Left lobe of liver (tissue), 2 donors: ENCODE measurements at regions not wholly inside any gene's neighbourhood (a gene's known extent, or its start where the extent isn't known, plus 50 kb on each side); places are given as distances from the start of the nearest gene placed in this dataset.
"Not testable (repeated sequence)": the region's sequence is repeated elsewhere in the genome, so short reads cannot be mapped to it uniquely, and the experiment has no call there.

Experiments used
- ATAC-seq: fragments of 200-7000 bp; cut with Tn5 transposase; one replicate; pipeline ENCODE4 v1.9.1; 2020; ENCODE audit warnings: mild to moderate bottlenecking, moderate library complexity
- DNase-seq: peaks from one replicate; pipeline ENCODE4 v3.0.0-alpha.2; 2020; ENCODE audit warnings: low spot score
- donor health status: DM: no; HTN: no; CAD: no; lungs with moderate emphysema.
- donor health status: DM: no; HTN: yes; CAD: no.

GRCh38 chr3:71934520-71935270 lies 149.7 kb upstream of the PROK2 start:
- DNase-seq (no peak), ATAC-seq (no peak)

GRCh38 chr3:71931922-71932321 lies 147.0 kb upstream of the PROK2 start:
- no peak for DNase-seq
- ATAC-seq: no peak

DNA sequence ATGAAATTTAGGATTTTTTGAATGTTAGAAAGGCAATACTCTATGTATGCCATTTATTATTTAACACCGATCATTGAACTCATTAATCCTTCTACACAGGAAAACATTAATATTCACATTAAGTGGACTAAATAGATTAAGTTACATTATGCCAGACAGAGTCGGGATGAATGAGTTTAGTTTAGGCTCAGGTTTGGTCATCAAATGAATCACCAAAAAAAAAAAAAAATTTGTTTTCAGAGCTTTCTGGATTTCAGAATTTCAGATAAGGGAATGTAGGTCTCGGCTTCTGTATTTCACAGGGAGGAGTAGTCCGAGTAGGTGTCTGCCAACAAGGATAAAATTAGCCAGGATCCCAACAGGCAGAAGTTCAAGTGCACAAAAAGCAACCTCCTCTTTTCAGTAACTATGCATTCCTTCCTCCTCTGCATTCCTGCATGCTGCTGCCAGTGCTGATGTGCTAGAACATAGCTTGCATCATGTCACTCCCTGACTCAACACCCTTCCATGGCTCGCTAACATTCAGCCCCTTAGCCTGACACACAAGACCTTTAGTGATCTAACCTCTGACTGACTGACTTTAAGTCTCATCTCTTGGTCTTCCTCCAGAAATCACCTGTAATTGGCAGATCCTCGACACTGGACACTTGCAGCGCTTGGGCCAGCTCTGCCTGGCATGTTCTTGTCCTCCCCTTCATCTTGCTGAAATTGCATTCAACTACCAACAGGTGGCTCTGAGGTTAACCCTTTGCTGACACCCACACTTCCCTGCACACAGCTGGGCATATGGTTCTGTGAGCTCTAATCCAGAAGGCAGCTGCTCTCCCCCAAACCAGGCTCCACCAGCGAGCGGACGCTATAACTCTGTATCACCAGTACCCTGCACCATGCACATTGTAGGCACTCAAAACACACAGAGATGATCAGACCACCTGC lies 145.4 kb upstream of the PROK2 start:
- DNase-seq: no peak
- peak; percentile 31 for ATAC-seq

GRCh38 chr3:71928212-71928611 lies 143.3 kb upstream of the PROK2 start:
- no peak for DNase-seq
- no peak for ATAC-seq

DNA sequence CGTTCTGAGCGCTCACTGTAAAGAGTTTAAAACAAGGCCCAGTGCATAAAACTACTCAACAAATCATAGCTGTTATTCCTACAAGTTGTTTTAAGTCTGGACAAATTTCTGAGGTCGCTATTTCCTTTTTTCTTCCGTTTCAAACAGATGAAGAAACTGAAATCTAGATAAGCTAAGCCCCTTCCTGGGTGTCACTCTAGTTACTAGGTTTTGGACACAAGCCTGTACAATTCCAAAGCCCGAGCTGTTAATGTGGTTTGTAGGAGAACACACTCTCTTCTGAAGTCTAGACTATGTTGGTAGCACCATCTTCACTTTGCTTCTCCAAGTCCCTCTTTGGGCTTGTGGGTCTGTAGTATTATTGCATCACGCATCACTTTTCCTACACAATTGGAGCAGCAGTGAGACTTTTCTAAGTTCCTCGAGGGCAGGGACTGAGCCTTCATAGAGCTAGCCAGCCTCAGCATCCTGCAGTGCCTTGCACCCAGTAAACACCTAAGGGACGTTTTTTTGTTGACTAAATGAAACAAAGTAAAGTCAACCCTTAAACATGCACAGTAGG lies 142.6 kb upstream of the PROK2 start:
- no peak for ATAC-seq
- no peak for DNase-seq

DNA sequence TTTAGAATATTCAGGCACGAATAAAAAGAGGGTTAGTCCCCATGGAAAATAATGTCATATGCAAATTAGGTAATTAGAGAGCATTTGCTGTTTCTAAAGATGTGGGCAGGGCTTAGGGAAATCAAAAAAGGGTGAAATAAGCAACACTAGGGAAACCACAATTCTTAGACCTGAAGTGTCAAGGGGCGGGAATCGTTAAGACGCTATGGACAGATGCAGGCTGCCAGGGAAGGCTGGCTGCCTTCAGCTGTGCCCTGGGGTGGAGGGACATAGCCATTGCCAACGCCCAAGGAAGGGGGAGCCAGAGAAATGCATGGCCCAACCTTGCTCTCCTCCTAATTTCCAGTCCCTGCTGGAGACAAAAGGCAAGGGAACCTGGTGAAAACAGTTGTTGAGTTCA lies 141.7 kb upstream of the PROK2 start:
- no peak for DNase-seq
- ATAC-seq: no peak

DNA sequence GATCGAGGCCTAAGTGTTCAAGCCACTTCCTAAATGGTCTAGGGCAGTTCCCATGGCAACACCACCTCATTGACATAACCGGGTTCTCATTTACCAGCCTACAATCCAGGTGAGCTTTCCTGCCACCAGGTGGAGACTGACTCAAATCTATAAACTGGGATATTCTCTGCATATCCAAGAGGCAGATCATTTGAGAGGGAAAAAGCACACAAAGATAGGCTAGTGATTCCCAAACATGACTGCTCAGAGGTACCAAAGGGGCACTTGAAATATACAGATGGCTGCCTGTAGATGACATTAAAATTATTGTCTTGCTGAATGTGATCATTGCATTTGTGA lies 141.3 kb upstream of the PROK2 start:
- ATAC-seq (peak; percentile 97), DNase-seq (peak; percentile 57)

GRCh38 chr3:71925511-71926261 lies 140.7 kb upstream of the PROK2 start:
- not testable (repeated sequence) for DNase-seq, ATAC-seq

- no peak for ATAC-seq
- DNase-seq: no peak
These were observed 139.8 kb upstream of the PROK2 start for GRCh38 chr3:71924721-71925120.

DNA sequence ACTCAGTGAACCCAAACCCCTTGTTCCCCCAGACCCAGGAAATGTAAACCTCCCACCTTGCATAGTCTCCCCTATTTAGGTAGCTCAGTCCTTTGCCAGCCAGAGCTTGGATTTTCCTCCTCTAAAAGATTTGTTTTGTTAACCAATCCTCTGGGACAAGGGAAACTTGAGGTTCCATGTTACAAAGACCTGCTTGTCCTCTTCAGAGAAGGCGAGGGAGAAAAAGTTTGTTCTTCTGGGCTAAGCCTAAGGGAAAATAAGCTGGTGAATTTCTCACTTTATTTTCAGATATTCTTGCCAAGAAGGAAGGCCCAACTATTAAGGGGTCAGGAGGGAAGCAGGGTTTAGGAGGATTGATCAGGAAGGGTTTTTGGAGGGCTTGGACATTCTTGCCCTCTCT lies 136.1 kb upstream of the PROK2 start:
- no peak for ATAC-seq

GRCh38 chr3:71919572-71919971 lies 134.6 kb upstream of the PROK2 start:
- DNase-seq (no peak), ATAC-seq (no peak)

More for the DNA sequence above, 136.1 kb upstream of the PROK2 start:
- DNase-seq: no peak

DNA sequence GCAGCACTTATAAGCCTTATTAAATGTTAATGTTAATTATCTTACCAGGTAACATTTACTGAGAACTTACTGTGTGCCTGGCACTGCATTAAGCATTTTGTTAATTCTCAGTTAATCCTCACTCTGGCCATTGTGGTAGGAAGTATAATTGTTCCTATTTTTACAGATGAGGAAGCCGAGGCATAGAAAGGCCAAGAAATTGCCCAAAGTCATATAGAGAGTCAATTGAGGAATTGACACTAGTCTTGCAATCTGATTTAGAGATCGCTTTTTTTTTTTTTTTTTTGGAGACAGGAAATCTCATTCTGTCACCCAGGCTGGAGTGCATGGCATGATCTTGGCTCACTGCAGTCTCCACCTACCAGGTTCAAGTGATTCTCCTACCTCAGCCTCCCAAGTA lies 132.6 kb upstream of the PROK2 start:
- ATAC-seq (no peak), DNase-seq (no peak)

DNA sequence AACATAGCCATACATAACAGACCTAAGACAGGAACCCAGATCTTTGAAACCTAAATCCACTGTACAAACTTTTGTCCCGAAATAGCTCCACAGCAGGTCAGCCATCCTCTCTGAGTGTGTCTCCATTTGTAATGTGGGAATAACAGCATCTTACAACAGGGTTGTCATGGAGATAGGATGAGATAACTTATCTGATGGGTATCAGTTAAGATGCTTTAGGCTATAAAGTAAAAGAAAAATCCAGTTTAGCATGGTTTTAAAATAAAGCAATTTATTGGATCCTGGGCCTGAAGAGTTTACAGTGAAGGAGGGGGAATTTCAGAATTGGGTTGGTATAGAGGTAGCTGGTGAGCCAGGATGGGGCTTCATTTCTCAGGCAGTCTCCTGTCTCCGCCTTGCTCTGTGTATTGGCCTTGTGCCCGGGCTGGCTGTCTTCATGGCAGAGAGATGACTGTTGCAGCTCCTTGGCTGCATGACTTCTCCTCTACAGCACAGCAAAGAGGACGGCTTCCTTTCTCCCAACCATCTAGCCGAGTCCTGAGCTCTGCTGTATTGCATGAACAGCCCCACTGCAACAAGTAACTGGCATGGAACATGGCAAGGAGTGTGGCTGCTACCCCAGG lies 131.9 kb upstream of the PROK2 start:
- DNase-seq (no peak), ATAC-seq (no peak)

GRCh38 chr3:71912839-71913495 lies 128.0 kb upstream of the PROK2 start:
- ATAC-seq: no peak

GRCh38 chr3:71910108-71910507 lies 125.2 kb upstream of the PROK2 start:
- ATAC-seq (no peak), DNase-seq (no peak)

More at GRCh38 chr3:71912839-71913495, 128.0 kb upstream of the PROK2 start:
- DNase-seq: no peak

DNA sequence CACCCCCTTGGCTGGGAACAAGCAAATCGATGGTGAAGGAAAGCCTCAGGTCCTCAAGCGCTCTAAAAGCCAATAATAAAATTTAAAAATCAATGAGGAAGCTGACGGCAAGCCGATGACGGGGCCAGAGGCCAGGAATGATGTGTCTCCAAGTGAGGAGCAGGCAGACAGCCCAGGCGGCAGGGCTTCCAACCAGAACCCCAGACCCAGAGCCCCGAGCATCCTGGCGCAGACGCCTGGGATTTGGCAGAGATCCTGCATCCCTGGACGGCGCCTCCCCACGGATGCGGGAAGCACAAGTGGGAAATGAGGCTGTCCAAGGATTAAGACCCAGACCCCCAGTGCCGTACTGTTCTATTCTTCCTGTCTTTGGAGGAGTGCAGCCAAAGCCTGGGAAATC lies 123.0 kb upstream of the PROK2 start:
- ATAC-seq (no peak), DNase-seq (no peak)

DNA sequence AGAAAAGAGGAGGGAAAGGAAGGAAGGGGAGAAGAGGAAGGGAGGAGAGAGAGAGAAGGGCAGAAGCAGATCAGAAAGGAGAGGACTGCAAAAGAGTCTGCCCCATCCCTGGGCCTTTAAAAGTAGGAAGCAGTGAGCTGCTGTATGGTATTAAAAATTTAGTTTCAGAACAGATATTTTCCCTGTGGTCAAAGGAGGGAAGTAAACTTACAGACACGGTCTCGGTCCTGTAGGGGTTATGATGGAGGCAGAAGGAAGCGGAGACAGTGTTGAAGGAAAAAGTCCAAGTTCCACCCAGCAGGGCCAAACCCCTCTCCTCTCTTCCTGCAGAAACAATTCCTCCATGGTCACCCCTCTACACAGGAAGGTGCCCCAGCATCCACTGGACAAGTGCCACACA lies 122.0 kb upstream of the PROK2 start:
- no peak for ATAC-seq
- no peak for DNase-seq

DNA sequence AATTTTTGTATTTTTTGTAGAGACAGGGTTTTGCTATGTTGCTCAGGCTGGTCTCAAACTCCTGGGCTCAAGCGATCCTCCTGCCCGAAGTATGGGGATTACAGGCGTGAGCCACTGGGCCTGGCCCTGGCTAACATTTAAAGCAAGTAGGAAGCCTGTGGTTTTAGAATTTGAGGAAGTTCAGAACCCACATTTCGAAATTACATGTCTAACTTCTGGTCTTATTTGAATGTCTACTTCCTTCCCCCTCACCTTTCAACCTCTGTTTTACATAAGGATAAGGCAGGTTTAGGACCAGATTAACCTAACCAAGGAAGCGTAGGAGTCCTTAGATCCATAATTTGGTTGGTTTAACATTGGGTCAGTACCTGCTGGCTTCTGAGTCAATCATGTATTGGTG lies 120.5 kb upstream of the PROK2 start:
- no peak for ATAC-seq
- no peak for DNase-seq

- ATAC-seq: no peak
- no peak for DNase-seq
These were observed 119.0 kb upstream of the PROK2 start for GRCh38 chr3:71903936-71904335.

DNA sequence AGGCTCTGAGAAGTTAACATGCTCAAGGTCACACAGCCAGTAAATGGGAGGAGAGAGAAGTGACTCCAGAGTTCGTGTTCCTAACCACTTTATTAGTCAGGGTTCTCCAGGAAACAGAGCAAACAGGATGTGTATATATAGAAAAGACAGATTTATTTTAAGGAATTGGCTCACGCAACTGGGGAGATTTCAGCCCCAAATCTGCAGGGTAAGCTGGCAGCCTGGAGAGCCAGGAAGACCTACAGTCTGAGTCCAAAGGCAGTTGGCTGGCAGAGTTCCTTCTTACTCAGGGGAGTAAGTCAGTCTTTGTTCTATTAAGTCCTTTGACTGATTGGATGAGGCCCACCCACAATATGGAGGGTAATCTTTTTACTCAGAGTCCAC lies 118.2 kb upstream of the PROK2 start:
- DNase-seq: no peak

More for the DNA sequence above, 118.2 kb upstream of the PROK2 start:
- no peak for ATAC-seq
